ENCODE measurements at regions not wholly inside any gene's neighbourhood (a gene's known extent, or its start where the extent isn't known, plus 50 kb on each side); places are given as distances from the start of the nearest gene placed in this dataset.
A peak's percentile ranks its signal among the peaks of the same experiment; 100 is the strongest.

DNA sequence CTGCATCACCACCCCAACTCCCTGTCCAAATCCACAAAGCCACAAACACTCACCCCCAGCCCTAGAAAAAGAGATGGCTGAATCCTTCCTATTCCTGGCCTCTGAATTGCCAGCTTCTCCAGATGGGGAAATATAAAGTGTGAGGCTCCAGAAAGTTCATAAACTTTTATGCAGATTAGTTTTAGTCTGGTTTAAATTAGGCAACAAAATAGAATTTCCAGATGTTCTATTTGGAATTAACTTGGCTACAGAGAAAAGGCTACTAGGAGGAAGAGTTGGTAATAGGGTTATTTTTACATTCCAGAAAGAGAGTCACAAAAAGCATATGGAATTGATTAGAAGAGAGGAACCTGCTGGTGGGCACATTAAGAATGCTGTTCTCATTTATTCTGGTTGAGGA, 56.0 kb downstream of the EN1 start:
- no peaks in the 10 kb centered on the region for H3K4me1 ChIP-seq (ENCODE audit: insufficient read depth)
- no peak overlapping the region for H3K27ac ChIP-seq (ENCODE audit: low read depth)
- H3K4me3 ChIP-seq (ENCODE audit: low read depth, low read length), result no peak overlapping the region
- no peaks in the 10 kb centered on the region for H3K36me3 ChIP-seq (ENCODE audit: insufficient read depth)
- DNase-seq (ENCODE audit: extremely low spot score), result no peak

DNA sequence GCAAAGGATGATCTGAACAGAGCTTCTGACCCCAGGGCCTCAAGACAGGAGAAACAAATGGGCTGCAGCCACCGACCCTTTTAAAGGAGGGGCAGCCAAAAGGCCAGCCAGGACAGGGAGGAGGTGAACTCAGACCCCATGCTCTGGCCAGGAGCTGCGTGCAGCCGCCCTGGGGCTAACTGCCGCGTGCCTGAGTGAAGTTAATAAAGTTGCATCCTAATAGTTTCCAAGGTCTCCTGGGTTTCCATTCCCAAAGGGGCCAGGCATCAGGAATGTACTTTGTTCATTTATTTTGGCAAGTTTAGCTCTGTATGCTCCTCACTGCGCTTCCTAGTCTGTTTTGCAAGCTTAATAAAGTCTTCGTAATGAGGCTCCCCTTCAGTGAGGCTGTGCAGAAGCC, 60.7 kb downstream of the EN1 start:
- Histone ChIP-seq H3K27ac (ENCODE audit: low read depth) (no peak overlapping the region), H3K4me1 (ENCODE audit: insufficient read depth) (no peaks in the 10 kb centered on the region), H3K36me3 (ENCODE audit: insufficient read depth) (no peaks in the 10 kb centered on the region), H3K4me3 (ENCODE audit: low read depth, low read length) (no peak overlapping the region)
- no peak for DNase-seq (ENCODE audit: extremely low spot score)
- WGBS, result 37% methylated on average over 7 of the region's 7 CpGs

DNA sequence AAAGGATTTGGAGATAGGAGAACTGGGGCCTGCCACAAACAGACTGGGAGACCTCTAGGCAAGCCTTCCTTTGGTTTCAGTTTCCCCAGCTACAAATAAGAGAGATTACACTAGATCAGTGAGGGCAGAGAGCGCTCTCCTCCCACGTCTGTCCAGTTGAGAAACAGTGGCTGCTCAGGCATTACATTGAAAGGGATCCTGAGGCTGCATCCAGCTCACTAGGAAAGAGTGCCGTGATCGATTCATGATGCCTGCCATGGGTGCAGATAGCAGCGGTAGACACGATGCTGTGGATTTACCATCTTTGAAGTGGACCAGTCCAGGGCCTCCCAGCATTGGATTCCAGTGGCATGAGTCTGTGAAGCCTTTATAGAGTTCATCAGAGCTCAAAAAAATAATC, 62.6 kb downstream of the EN1 start:
- 78% methylated on average over 6 of the region's 6 CpGs for WGBS
- Histone ChIP-seq H3K27ac (ENCODE audit: low read depth) (no peak overlapping the region), H3K4me1 (ENCODE audit: insufficient read depth) (no peaks in the 10 kb centered on the region), H3K36me3 (ENCODE audit: insufficient read depth) (no peaks in the 10 kb centered on the region), H3K4me3 (ENCODE audit: low read depth, low read length) (no peak overlapping the region)
- DNase-seq (ENCODE audit: extremely low spot score), result no peak

DNA sequence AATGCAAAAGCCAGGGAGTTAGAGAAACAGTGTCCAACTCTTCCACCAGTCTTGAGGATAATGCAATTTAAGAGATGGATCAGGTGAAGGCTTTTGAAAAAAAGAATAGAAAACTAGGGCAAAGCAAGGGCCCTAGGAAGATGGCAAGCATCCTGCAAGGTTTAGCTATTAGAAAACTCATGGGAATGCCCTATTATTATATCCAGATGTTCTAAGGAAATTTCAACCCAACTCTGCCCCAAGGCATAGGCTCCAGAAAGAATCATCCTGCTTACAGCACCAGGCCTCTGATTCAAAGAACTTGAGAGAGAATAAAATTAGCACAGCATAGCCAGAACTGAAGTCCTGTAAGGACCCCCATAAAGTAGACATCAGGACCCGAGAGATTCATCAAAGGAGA, 68.1 kb downstream of the EN1 start:
- Histone ChIP-seq H3K4me3 (ENCODE audit: low read depth, low read length) (no peak overlapping the region), H3K27ac (ENCODE audit: low read depth) (no peak overlapping the region), H3K36me3 (ENCODE audit: insufficient read depth) (no peaks in the 10 kb centered on the region), H3K4me1 (ENCODE audit: insufficient read depth) (no peaks in the 10 kb centered on the region)
- 40% methylated on average over 1 of the region's 1 CpG for WGBS
- DNase-seq (ENCODE audit: extremely low spot score), result no peak

DNA sequence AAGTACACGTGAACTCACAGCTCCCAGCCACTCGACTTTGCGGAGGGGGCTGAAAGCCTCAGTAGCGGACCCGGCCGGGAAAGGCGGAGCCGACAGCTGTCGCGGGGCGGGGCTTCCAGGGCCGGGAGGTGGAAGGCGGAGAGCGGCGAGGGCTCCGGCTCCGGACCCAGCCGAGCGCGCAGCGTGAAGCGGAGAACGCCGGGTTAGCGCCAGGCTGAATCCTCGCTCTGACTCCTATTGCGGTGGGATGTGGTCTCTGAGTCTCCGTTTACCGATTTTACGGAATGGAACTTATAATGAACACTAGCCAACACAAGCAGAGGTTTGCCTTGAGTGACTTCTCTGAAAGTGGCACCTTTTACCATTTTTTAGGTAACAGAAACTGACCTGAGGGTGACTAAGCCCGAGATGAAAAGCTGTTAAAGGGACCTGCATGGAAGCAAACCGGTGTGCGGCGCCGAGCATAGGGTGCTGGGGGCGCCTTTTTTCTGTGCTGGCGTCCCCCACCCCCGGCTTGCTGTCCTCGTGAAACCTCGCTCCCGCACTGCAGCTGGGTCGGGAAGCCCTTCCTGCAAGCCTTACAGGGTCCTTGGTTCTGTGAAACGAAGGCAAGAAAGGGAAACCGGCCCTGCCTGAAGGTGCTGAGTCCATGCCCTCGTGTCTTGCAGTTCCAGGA, 72.9 kb downstream of the EN1 start:
- DNase-seq (ENCODE audit: extremely low spot score), result no peak
- Histone ChIP-seq H3K4me1 (ENCODE audit: insufficient read depth) (no peaks in the 10 kb centered on the region), H3K27ac (ENCODE audit: low read depth) (no peak overlapping the region), H3K4me3 (ENCODE audit: low read depth, low read length) (peak overlapping the region; percentile 17), H3K36me3 (ENCODE audit: insufficient read depth) (no peaks in the 10 kb centered on the region)
- under 1% methylated on average over 45 of the region's 45 CpGs for WGBS

DNA sequence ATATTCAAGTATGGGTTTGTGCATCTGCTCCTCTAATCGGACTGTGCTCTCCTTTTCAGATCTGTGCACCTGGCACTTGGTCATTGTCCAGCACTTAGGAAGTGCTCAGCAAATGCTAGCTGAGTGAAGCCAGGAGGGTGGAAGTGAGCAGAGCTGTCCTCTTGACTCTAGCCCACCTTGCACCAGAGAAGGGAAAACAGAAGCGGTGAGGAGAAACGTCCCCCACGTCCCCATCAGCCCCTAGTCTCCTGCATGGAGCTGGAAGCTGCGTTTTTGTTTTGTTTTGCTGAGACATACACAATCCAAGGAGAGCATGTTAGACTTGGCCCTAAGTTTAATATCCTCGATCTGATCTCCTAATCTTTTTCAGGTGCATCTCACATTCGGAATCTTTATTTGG, 73.6 kb downstream of the EN1 start:
- no peak overlapping the region for H3K4me3 ChIP-seq (ENCODE audit: low read depth, low read length)
- H3K27ac ChIP-seq (ENCODE audit: low read depth), result no peak overlapping the region
- no peak for DNase-seq (ENCODE audit: extremely low spot score)
- 19% methylated on average over 7 of the region's 7 CpGs for WGBS
- H3K4me1 ChIP-seq (ENCODE audit: insufficient read depth), result no peaks in the 10 kb centered on the region
- no peaks in the 10 kb centered on the region for H3K36me3 ChIP-seq (ENCODE audit: insufficient read depth)

DNA sequence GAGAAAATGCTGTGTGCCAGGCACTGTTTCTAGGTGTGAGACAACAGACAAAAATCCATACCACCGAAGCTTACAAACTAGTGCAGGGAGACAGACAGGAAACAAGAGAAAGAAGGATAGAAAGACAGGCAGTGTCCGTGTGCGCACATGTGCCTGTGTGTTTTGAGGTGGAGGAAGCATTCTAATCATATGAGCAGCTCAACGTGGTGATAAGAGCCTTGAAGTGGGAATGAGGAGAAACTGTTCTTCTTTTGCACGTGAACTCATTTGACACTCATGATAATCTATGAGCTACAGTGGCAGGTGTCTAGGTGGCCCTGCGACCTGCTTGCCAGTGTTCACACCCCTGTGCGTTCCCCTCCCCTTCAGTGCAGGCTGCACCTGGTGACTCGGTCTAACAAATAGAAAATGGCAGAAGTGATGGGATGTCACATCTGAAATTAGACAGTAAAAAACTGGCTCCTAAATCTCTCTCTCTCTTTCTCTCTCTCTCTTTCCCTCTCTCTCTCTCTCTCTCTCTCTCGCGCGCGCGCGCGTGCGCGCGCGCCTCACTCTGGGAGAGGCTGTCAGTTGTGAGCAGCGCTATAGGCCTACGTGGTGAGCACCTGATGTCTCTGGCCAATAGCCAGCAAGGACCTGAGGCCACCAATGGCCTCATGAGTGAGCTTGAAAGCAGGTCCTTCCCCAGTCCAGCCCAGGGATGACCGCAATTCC, 74.8 kb downstream of the EN1 start:
- no peak overlapping the region for H3K4me3 ChIP-seq (ENCODE audit: low read depth, low read length)
- no peak overlapping the region for H3K27ac ChIP-seq (ENCODE audit: low read depth)
- no peaks in the 10 kb centered on the region for H3K4me1 ChIP-seq (ENCODE audit: insufficient read depth)
- no peaks in the 10 kb centered on the region for H3K36me3 ChIP-seq (ENCODE audit: insufficient read depth)
- DNase-seq (ENCODE audit: extremely low spot score), result no peak
- 82% methylated on average over 21 of the region's 22 CpGs for WGBS

DNA sequence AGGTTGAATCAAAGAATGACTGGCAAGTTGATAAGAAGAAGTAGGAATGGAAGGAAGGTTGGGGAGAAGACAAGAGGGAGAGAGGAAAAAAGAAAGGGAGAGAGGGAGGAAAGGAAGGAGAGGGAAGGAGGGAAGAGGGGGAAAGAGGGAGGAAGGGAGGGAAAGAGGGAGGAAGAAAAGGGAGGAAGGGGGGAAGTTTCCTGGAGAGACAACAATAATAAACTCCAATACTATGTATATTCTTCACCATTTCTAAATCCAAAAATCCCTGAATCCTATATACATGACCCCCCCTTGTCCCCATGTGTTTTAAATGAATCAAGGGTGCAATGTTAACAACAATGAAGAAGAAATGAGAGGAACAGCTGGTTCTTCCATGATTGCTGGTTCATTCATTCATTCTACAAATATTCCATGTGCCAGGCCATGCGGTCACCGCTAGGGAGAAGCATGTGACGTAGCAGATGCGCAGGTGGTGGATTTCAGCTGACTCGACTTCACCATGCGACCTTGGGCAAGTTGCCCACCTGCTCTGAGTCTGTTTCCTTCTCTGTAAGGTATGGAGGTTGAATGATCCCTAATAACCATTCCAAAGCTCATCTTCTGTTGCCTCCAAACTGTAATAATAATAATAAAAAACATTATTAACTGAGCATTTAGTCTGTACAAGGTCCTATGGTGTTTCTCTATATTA, 77.6 kb downstream of the EN1 start:
- WGBS, result 73% methylated on average over 6 of the region's 6 CpGs
- Histone ChIP-seq H3K36me3 (ENCODE audit: insufficient read depth) (no peaks in the 10 kb centered on the region), H3K4me1 (ENCODE audit: insufficient read depth) (no peaks in the 10 kb centered on the region), H3K27ac (ENCODE audit: low read depth) (no peak overlapping the region), H3K4me3 (ENCODE audit: low read depth, low read length) (no peak overlapping the region)
- DNase-seq (ENCODE audit: extremely low spot score), result no peak

DNA sequence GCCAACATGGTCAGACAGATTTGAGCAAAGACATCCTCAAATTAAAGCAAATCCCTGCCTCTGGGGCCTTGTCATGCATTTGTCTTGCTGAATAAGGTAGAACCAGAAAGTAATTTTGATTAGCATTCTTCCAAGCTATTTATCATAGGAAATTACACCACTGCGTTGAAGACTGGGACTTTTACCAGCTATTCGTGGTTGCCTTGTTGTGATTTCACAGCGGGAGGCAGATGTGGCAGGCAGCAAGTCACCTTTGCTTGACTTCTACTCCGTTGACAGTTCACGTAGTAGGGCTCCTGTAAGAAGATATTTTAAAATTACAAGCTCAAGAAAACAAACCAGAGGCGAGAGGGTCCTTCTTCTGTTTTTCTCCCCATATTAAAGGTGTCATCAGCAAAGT, 80.6 kb downstream of the EN1 start:
- no peak for DNase-seq (ENCODE audit: extremely low spot score)
- no peaks in the 10 kb centered on the region for H3K4me1 ChIP-seq (ENCODE audit: insufficient read depth)
- H3K4me3 ChIP-seq (ENCODE audit: low read depth, low read length), result no peak overlapping the region
- H3K27ac ChIP-seq (ENCODE audit: low read depth), result no peak overlapping the region
- WGBS, result 30% methylated on average over 6 of the region's 6 CpGs
- no peaks in the 10 kb centered on the region for H3K36me3 ChIP-seq (ENCODE audit: insufficient read depth)

DNA sequence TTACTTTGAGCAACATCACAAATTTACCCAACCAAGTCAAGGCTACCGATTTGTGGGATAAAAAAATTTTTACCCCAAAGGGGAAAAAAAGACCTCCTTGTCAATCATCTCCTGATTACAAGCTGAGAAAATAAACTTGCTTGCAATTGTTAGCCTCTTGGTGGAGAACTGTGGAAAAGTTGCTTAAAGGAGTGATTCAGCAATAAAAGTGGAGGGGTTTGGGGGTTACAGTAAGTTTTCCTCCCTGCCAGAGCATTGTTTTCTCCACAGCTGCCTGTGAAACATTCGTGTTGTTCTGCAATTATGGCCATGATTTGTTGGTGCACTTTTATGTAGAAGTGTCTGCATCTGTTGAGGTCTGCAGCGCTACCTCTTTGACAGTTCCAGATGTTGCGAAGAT, 82.6 kb downstream of the EN1 start:
- no peaks in the 10 kb centered on the region for H3K36me3 ChIP-seq (ENCODE audit: insufficient read depth)
- no peak overlapping the region for H3K27ac ChIP-seq (ENCODE audit: low read depth)
- no peak overlapping the region for H3K4me3 ChIP-seq (ENCODE audit: low read depth, low read length)
- WGBS, result 72% methylated on average over 4 of the region's 4 CpGs
- no peaks in the 10 kb centered on the region for H3K4me1 ChIP-seq (ENCODE audit: insufficient read depth)
- no peak for DNase-seq (ENCODE audit: extremely low spot score)

DNA sequence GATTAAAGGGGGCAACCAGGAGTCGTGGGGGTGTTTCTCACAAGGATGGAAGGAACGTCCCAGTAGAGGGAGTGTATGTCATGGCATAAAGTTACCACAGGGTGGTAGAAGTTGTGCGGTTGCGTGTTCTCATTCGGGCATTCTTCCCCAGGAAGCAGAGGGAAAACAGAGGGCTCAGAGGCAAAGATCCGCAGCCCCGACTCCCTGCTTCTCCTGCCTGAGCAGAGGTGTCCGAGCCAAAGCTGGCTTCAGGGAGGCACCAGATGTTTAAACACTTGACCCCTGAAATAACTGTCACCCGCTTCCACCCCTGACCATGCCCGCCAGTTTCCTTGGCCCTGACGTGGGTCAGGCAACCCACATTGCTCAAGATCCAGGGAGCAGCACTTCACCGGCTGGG, 83.7 kb downstream of the EN1 start:
- Histone ChIP-seq H3K36me3 (ENCODE audit: insufficient read depth) (no peaks in the 10 kb centered on the region), H3K4me3 (ENCODE audit: low read depth, low read length) (no peak overlapping the region), H3K4me1 (ENCODE audit: insufficient read depth) (no peaks in the 10 kb centered on the region), H3K27ac (ENCODE audit: low read depth) (no peak overlapping the region)
- 18% methylated on average over 12 of the region's 12 CpGs for WGBS
- no peak for DNase-seq (ENCODE audit: extremely low spot score)

DNA sequence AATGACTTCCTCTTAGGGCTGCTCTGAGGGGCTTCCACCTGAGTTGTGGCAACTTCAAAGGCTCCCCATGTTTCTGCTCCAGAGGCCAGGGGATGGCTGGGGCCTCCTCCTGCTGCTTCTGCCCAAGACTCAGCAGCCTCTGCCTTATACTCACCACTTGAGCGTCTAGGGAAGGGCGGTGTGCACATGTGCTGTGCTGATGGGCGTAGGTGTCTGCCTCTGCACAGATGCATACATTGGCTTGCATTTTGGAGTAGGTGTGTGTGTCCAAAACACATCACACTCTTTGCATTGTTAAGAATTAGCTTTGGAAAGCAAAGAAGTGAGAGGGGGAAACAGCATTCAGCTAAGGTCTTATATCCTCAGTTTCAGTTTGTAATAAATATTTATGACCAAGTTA, 85.2 kb downstream of the EN1 start:
- Histone ChIP-seq H3K27ac (ENCODE audit: low read depth) (no peak overlapping the region), H3K36me3 (ENCODE audit: insufficient read depth) (no peaks in the 10 kb centered on the region), H3K4me3 (ENCODE audit: low read depth, low read length) (no peak overlapping the region), H3K4me1 (ENCODE audit: insufficient read depth) (no peaks in the 10 kb centered on the region)
- no peak for DNase-seq (ENCODE audit: extremely low spot score)
- 52% methylated on average over 3 of the region's 3 CpGs for WGBS

DNA sequence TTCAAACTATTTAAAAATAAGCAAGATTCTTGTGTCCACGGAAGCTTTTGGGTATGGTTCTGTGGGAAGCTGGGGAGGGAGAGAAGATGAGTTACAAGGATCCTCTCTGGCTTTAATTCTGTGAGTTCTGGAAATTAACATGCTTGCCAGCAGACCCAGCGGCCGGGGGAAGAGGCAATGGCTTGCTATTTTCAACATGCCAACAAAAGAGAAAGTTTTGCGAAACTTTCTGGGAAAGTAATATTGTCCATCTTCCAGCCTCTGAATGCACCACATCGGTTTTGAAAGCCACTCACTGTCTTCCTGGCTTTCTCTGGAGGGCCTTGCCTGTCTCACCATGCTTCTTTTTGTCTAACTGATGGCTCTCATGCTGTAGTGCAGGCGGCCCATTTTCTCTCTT, 85.7 kb downstream of the EN1 start:
- WGBS, result 69% methylated on average over 6 of the region's 6 CpGs
- Histone ChIP-seq H3K4me3 (ENCODE audit: low read depth, low read length) (no peak overlapping the region), H3K27ac (ENCODE audit: low read depth) (no peak overlapping the region), H3K4me1 (ENCODE audit: insufficient read depth) (no peaks in the 10 kb centered on the region), H3K36me3 (ENCODE audit: insufficient read depth) (no peaks in the 10 kb centered on the region)
- no peak for DNase-seq (ENCODE audit: extremely low spot score)

DNA sequence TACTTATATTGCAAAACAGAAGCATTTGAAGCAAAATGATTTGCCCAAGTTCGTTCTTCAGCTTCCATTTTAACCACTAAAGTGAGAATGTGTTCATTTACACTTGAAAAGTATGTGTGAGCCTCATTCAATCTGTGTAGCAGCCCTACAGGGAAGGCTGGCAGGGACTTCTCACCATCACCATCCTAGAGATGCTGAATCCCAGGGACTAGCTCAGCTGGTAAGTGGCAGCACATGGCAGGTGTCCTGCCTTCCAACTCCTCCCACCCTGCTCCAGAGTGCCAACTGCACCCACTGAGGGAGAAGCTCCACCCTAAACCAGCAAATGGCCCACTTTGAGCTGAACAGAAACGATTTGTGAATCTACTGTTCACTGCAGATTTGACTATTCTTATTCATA, 91.5 kb downstream of the EN1 start:
- no peak overlapping the region for H3K4me3 ChIP-seq (ENCODE audit: low read depth, low read length)
- no peaks in the 10 kb centered on the region for H3K4me1 ChIP-seq (ENCODE audit: insufficient read depth)
- no peak overlapping the region for H3K27ac ChIP-seq (ENCODE audit: low read depth)
- WGBS, result 28% methylated on average over 2 of the region's 2 CpGs
- H3K36me3 ChIP-seq (ENCODE audit: insufficient read depth), result no peaks in the 10 kb centered on the region
- DNase-seq (ENCODE audit: extremely low spot score), result no peak

All from urinary bladder (tissue), 3 donors.